ENCODE measurements at regions not wholly inside any gene's neighbourhood (a gene's known extent, or its start where the extent isn't known, plus 50 kb on each side); places are given as distances from the start of the nearest gene placed in this dataset.

DNA sequence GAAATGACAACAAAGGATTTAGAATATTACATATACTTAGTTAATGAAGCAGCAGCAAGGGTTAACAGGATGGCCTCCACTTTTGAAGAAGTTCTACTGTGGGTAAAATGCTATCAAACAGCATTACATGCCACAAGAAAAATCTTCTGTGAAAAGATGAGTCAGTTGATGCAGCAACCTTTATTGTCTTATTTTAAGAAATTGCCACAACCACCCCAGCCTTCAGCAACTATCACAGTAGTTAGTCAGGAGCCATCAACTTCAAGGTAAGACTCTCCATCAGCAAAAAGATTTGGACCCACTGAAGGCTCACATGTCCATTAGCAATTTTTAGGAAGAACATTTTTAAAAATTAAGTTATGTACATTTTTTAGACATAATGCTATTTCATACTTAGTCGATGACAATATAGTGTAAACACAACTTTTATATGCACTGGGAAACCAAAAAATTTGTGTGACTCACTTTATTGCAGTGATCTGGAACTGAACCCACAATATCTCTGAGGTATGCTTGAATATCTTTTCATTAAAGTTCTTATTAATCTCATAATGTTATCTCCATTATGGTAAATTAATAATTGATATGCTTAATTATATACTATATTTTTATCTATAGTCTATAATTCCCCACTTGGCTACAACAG, 81.2 kb downstream of the SPCS3 start:
- peak overlapping the region in 1 of 2 experiments; percentile 21 for H3K4me3 ChIP-seq (ENCODE audit: insufficient read depth in 1 of 2, low read depth in 1 of 2, low read length in 2 of 2)
- no peak overlapping the region for H2AFZ ChIP-seq (ENCODE audit: low read depth, low read length)
- no peak overlapping the region for H3K4me2 ChIP-seq (ENCODE audit: low read length, poor library complexity, severe bottlenecking)
- no peaks in the 10 kb centered on the region for H3K27me3 ChIP-seq (ENCODE audit: control insufficient read depth in 1 of 2, insufficient read depth in 1 of 2, low read length in 2 of 2)
- no peak overlapping the region for H3K18ac ChIP-seq (ENCODE audit: low read depth in 1 of 2, low read length in 2 of 2)
- no peaks in the 10 kb centered on the region for H3K36me3 ChIP-seq (ENCODE audit: control insufficient read depth in 1 of 2, insufficient read depth in 2 of 2, low read depth in 1 of 2, low read length in 2 of 2)
- H2BK120ac ChIP-seq (ENCODE audit: low read depth, low read length), result no peak overlapping the region
- no peak overlapping the region for H2BK5ac ChIP-seq (ENCODE audit: low read depth, low read length, poor library complexity, severe bottlenecking)
- H2BK15ac ChIP-seq (ENCODE audit: low read depth, poor library complexity, severe bottlenecking), result no peak overlapping the region
- no peaks in the 10 kb centered on the region for H3K79me1 ChIP-seq (replicated peaks; ENCODE audit: low read length, poor library complexity, severe bottlenecking)
- no peaks in the 10 kb centered on the region for H3K4me1 ChIP-seq (ENCODE audit: control insufficient read depth, insufficient read depth, low read depth, low read length)
- H3K9me3 ChIP-seq (ENCODE audit: control insufficient read depth, low read length), result no peaks in the 10 kb centered on the region
- no peak overlapping the region for H3K14ac ChIP-seq (ENCODE audit: low read length in 2 of 2)
- H2AK5ac ChIP-seq (ENCODE audit: low read length, severe bottlenecking), result no peak overlapping the region
- no CpG with 5 or more reads among the region's 1 CpG for WGBS
- peak overlapping the region; percentile 2 for H3K9ac ChIP-seq (ENCODE audit: low read length)
- H3K27ac ChIP-seq (ENCODE audit: low read length, poor library complexity, severe bottlenecking), result peak overlapping the region; percentile 93
- H4K91ac ChIP-seq (ENCODE audit: low read length), result no peak overlapping the region
- DNase-seq, result peak; percentile 42
- H3K4ac ChIP-seq (ENCODE audit: low read depth in 1 of 2, low read length in 2 of 2), result no peak overlapping the region
- no peak overlapping the region for H2BK12ac ChIP-seq (ENCODE audit: low read length in 2 of 2)
- no peak overlapping the region for H3K23ac ChIP-seq (ENCODE audit: low read length in 2 of 2)
- no peak overlapping the region for H4K8ac ChIP-seq (ENCODE audit: low read length)

DNA sequence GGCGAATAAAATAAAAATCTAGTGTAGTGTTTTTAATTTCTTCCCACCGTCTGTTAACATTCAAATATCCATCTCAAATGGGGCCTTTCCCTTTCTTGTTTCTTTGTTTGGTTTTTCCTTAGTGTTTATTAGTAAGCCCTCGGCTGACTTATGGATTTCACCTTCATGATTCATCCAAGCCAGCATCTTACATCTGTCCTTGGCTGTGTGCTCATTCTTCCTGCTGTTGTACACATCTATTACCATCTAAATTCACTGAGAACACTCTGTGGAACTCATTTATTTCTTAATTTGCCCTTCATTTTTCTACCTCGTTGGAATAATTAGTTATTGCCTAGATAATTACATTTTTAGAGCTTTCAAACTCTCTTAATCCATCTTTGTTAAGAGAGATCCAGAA, 84.9 kb downstream of the SPCS3 start:
- H2AK5ac ChIP-seq (ENCODE audit: low read length, severe bottlenecking), result no peak overlapping the region
- no peak overlapping the region for H2BK12ac ChIP-seq (ENCODE audit: low read length in 2 of 2)
- no peak overlapping the region for H3K4me3 ChIP-seq (ENCODE audit: insufficient read depth in 1 of 2, low read depth in 1 of 2, low read length in 2 of 2)
- no peak overlapping the region for H3K23ac ChIP-seq (ENCODE audit: low read length in 2 of 2)
- H2BK5ac ChIP-seq (ENCODE audit: low read depth, low read length, poor library complexity, severe bottlenecking), result no peak overlapping the region
- H3K79me1 ChIP-seq (replicated peaks; ENCODE audit: low read length, poor library complexity, severe bottlenecking), result no peaks in the 10 kb centered on the region
- no peaks in the 10 kb centered on the region for H3K36me3 ChIP-seq (ENCODE audit: control insufficient read depth in 1 of 2, insufficient read depth in 2 of 2, low read depth in 1 of 2, low read length in 2 of 2)
- no peak overlapping the region for H2BK120ac ChIP-seq (ENCODE audit: low read depth, low read length)
- no peak overlapping the region for H4K91ac ChIP-seq (ENCODE audit: low read length)
- no peak overlapping the region for H3K14ac ChIP-seq (ENCODE audit: low read length in 2 of 2)
- WGBS, result 11% methylated on average over 1 of the region's 4 CpGs
- H3K4me1 ChIP-seq (ENCODE audit: control insufficient read depth, insufficient read depth, low read depth, low read length), result no peaks in the 10 kb centered on the region
- no peak overlapping the region for H2AFZ ChIP-seq (ENCODE audit: low read depth, low read length)
- DNase-seq, result peak; percentile 26
- no peak overlapping the region for H3K9ac ChIP-seq (ENCODE audit: low read length)
- no peak overlapping the region for H2BK15ac ChIP-seq (ENCODE audit: low read depth, poor library complexity, severe bottlenecking)
- H3K27ac ChIP-seq (ENCODE audit: low read length, poor library complexity, severe bottlenecking), result no peak overlapping the region
- H3K27me3 ChIP-seq (ENCODE audit: control insufficient read depth in 1 of 2, insufficient read depth in 1 of 2, low read length in 2 of 2), result no peaks in the 10 kb centered on the region
- no peak overlapping the region for H3K4ac ChIP-seq (ENCODE audit: low read depth in 1 of 2, low read length in 2 of 2)
- H3K9me3 ChIP-seq (ENCODE audit: control insufficient read depth, low read length), result peaks cover 4% of the 10 kb centered on the region
- H3K18ac ChIP-seq (ENCODE audit: low read depth in 1 of 2, low read length in 2 of 2), result no peak overlapping the region
- no peak overlapping the region for H3K4me2 ChIP-seq (ENCODE audit: low read length, poor library complexity, severe bottlenecking)
- no peak overlapping the region for H4K8ac ChIP-seq (ENCODE audit: low read length)

DNA sequence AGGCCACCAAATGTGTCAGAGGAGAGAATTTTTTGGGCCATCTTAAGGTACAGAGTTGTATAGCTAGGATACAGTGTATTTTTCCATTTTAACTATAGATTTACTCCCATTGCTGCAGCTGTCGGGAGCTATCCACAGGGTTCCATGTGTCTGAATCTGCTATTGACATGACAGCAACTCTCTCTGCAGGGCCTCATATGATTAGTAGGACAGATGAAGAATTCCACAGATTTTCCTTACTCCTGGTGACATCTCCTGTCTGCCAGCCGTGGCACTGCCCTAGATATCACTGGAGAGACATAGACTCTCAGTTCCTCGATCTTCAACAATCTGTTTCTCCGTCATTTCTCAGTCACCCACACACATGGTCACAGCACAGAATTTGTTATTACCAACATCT, 86.5 kb downstream of the SPCS3 start:
- Histone ChIP-seq H2AK5ac (ENCODE audit: low read length, severe bottlenecking) (no peak overlapping the region), H3K9ac (ENCODE audit: low read length) (no peak overlapping the region), H3K4me3 (ENCODE audit: insufficient read depth in 1 of 2, low read depth in 1 of 2, low read length in 2 of 2) (no peak overlapping the region), H2BK5ac (ENCODE audit: low read depth, low read length, poor library complexity, severe bottlenecking) (no peak overlapping the region), H3K9me3 (ENCODE audit: control insufficient read depth, low read length) (peaks cover 8% of the 10 kb centered on the region), H4K91ac (ENCODE audit: low read length) (no peak overlapping the region), H3K4me1 (ENCODE audit: control insufficient read depth, insufficient read depth, low read depth, low read length) (no peaks in the 10 kb centered on the region), H3K23ac (ENCODE audit: low read length in 2 of 2) (no peak overlapping the region), H2BK120ac (ENCODE audit: low read depth, low read length) (no peak overlapping the region), H3K79me1 (replicated peaks; ENCODE audit: low read length, poor library complexity, severe bottlenecking) (no peaks in the 10 kb centered on the region), H4K8ac (ENCODE audit: low read length) (no peak overlapping the region), H2AFZ (ENCODE audit: low read depth, low read length) (no peak overlapping the region), H3K27me3 (ENCODE audit: control insufficient read depth in 1 of 2, insufficient read depth in 1 of 2, low read length in 2 of 2) (no peaks in the 10 kb centered on the region), H2BK15ac (ENCODE audit: low read depth, poor library complexity, severe bottlenecking) (no peak overlapping the region), H3K36me3 (ENCODE audit: control insufficient read depth in 1 of 2, insufficient read depth in 2 of 2, low read depth in 1 of 2, low read length in 2 of 2) (no peaks in the 10 kb centered on the region), H3K18ac (ENCODE audit: low read depth in 1 of 2, low read length in 2 of 2) (no peak overlapping the region), H3K27ac (ENCODE audit: low read length, poor library complexity, severe bottlenecking) (no peak overlapping the region), H2BK12ac (ENCODE audit: low read length in 2 of 2) (no peak overlapping the region), H3K4me2 (ENCODE audit: low read length, poor library complexity, severe bottlenecking) (no peak overlapping the region), H3K14ac (ENCODE audit: low read length in 2 of 2) (no peak overlapping the region), H3K4ac (ENCODE audit: low read depth in 1 of 2, low read length in 2 of 2) (no peak overlapping the region)
- DNase-seq, result no peak
- 94% methylated on average over 4 of the region's 4 CpGs for WGBS

DNA sequence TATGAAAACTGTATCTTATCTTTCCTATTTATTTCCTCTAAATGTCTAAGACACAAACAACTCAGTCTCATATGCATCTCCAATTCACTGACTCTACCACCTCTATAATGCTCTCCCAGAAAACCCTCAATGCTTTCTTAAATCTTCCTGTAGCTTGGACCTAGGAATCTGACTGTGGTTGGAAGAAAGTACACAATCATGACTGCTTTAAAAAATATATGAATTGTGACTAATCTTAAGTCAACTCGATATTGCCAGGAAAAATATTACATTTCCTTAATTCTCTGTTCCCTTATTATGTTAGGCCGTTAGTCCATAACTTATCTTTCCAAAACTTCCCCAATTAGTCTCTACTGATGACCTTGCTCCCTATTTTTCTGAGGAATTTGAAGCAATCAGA, 87.0 kb downstream of the SPCS3 start:
- H2BK120ac ChIP-seq (ENCODE audit: low read depth, low read length), result no peak overlapping the region
- H3K4me1 ChIP-seq (ENCODE audit: control insufficient read depth, insufficient read depth, low read depth, low read length), result no peaks in the 10 kb centered on the region
- H2BK15ac ChIP-seq (ENCODE audit: low read depth, poor library complexity, severe bottlenecking), result no peak overlapping the region
- H2AK5ac ChIP-seq (ENCODE audit: low read length, severe bottlenecking), result no peak overlapping the region
- no peak for DNase-seq
- no peak overlapping the region for H3K18ac ChIP-seq (ENCODE audit: low read depth in 1 of 2, low read length in 2 of 2)
- H3K9me3 ChIP-seq (ENCODE audit: control insufficient read depth, low read length), result peaks cover 8% of the 10 kb centered on the region
- H3K9ac ChIP-seq (ENCODE audit: low read length), result no peak overlapping the region
- no peak overlapping the region for H3K4me2 ChIP-seq (ENCODE audit: low read length, poor library complexity, severe bottlenecking)
- no peak overlapping the region for H2BK5ac ChIP-seq (ENCODE audit: low read depth, low read length, poor library complexity, severe bottlenecking)
- H3K27me3 ChIP-seq (ENCODE audit: control insufficient read depth in 1 of 2, insufficient read depth in 1 of 2, low read length in 2 of 2), result no peaks in the 10 kb centered on the region
- no peak overlapping the region for H3K27ac ChIP-seq (ENCODE audit: low read length, poor library complexity, severe bottlenecking)
- H2BK12ac ChIP-seq (ENCODE audit: low read length in 2 of 2), result no peak overlapping the region
- H3K23ac ChIP-seq (ENCODE audit: low read length in 2 of 2), result no peak overlapping the region
- H3K79me1 ChIP-seq (replicated peaks; ENCODE audit: low read length, poor library complexity, severe bottlenecking), result no peaks in the 10 kb centered on the region
- H2AFZ ChIP-seq (ENCODE audit: low read depth, low read length), result no peak overlapping the region
- H3K4ac ChIP-seq (ENCODE audit: low read depth in 1 of 2, low read length in 2 of 2), result no peak overlapping the region
- H3K36me3 ChIP-seq (ENCODE audit: control insufficient read depth in 1 of 2, insufficient read depth in 2 of 2, low read depth in 1 of 2, low read length in 2 of 2), result no peaks in the 10 kb centered on the region
- no peak overlapping the region for H3K14ac ChIP-seq (ENCODE audit: low read length in 2 of 2)
- 91% methylated on average over 2 of the region's 2 CpGs for WGBS
- H4K91ac ChIP-seq (ENCODE audit: low read length), result no peak overlapping the region
- H3K4me3 ChIP-seq (ENCODE audit: insufficient read depth in 1 of 2, low read depth in 1 of 2, low read length in 2 of 2), result no peak overlapping the region
- no peak overlapping the region for H4K8ac ChIP-seq (ENCODE audit: low read length)

All from mesenchymal stem cell (in vitro differentiated cells and primary cell).